WTC11 (cell line): ENCODE measurements at regions not wholly inside any gene's neighbourhood (a gene's known extent, or its start where the extent isn't known, plus 50 kb on each side); places are given as distances from the start of the nearest gene placed in this dataset.

ENCODE experiments used
- ATAC-seq: fragments of 200-7000 bp; cut with Tn5 transposase; 2 replicates; pipeline ENCODE4 v1.10.0; 2021; ENCODE audit warnings: mild to moderate bottlenecking, moderate library complexity
- CTCF ChIA-PET: fragments of 300-600 bp; sonication (Branson Sonifier 250); formaldehyde crosslinking; loops from one replicate; lab custom pipeline; 2021; ENCODE audit warnings: antibody characterized with exemption; lab: Charles Lee
- POLR2A ChIA-PET: fragments of 350-600 bp; sonication (Branson Sonifier 250); formaldehyde crosslinking; loops from one replicate; lab custom pipeline; 2021; ENCODE audit warnings: antibody characterized with exemption; lab: Charles Lee
- DNase-seq: peaks from one replicate; pipeline ENCODE4 v3.0.0; 2021; ENCODE audit warnings: low spot score
- H3K27ac Mint-ChIP-seq: 2 replicates; pipeline ENCODE4 v1.8.0; 2021; ENCODE audit warnings: mixed read lengths
- H3K27me3 Mint-ChIP-seq: 2 replicates; pipeline ENCODE4 v1.8.0; 2021; ENCODE audit warnings: low read depth, mild to moderate bottlenecking, moderate library complexity, mixed read lengths
- H3K36me3 Mint-ChIP-seq: 2 replicates; pipeline ENCODE4 v1.8.0; 2021; ENCODE audit warnings: mixed read lengths
- H3K4me1 Mint-ChIP-seq: 2 replicates; pipeline ENCODE4 v1.8.0; 2022; ENCODE audit warnings: mixed read lengths
- H3K4me3 Mint-ChIP-seq: 2 replicates; pipeline ENCODE4 v1.8.0; 2021; ENCODE audit warnings: mild to moderate bottlenecking, moderate library complexity, mixed read lengths
- H3K9me3 Mint-ChIP-seq: 2 replicates; pipeline ENCODE4 v1.8.0; 2021; ENCODE audit warnings: mixed read lengths
- ATF2 ChIP-seq: sonication (generic); formaldehyde crosslinking; IDR thresholded peaks from 2 replicates; pipeline ENCODE4 v1.8.1; 2022; ENCODE audit warnings: low read depth, missing genetic modification reagents, borderline replicate concordance
- ATF6 ChIP-seq: sonication (generic); formaldehyde crosslinking; IDR thresholded peaks from 2 replicates; pipeline ENCODE4 v1.8.1; 2023; ENCODE audit warnings: mild to moderate bottlenecking, missing genetic modification reagents
- E2F5 ChIP-seq: sonication (generic); formaldehyde crosslinking; IDR thresholded peaks from 2 replicates; pipeline ENCODE4 v1.8.1; 2022; ENCODE audit warnings: mild to moderate bottlenecking, moderate library complexity, missing genetic modification reagents
- ETV6 ChIP-seq: sonication (generic); formaldehyde crosslinking; IDR thresholded peaks from 2 replicates; pipeline ENCODE4 v1.8.1; 2022; ENCODE audit warnings: mild to moderate bottlenecking, missing genetic modification reagents
- MXD4 ChIP-seq: fragments of 250-450 bp; sonication (Bioruptor Pico); IDR thresholded peaks from 2 replicates; pipeline ENCODE4 v1.8.0; 2021; ENCODE audit warnings: mild to moderate bottlenecking, moderate library complexity, borderline replicate concordance
- NR1H2 ChIP-seq: sonication (generic); formaldehyde crosslinking; IDR thresholded peaks from 2 replicates; pipeline ENCODE4 v1.9.0; 2021; ENCODE audit warnings: mild to moderate bottlenecking, moderate library complexity, missing genetic modification reagents
- NR2C2 ChIP-seq: sonication (generic); formaldehyde crosslinking; IDR thresholded peaks from 2 replicates; pipeline ENCODE4 v1.8.0; 2022; ENCODE audit warnings: mild to moderate bottlenecking, missing genetic modification reagents
- SMAD4 ChIP-seq: sonication (generic); formaldehyde crosslinking; IDR thresholded peaks from 2 replicates; pipeline ENCODE4 v1.8.0; 2022; ENCODE audit warnings: mild to moderate bottlenecking, missing genetic modification reagents
- SP1 ChIP-seq: sonication (generic); formaldehyde crosslinking; conservative IDR thresholded peaks from 2 replicates; pipeline ENCODE4 v1.8.1; 2022; ENCODE audit warnings: missing genetic modification reagents
- TEAD1 ChIP-seq: sonication (generic); formaldehyde crosslinking; IDR thresholded peaks from 2 replicates; pipeline ENCODE4 v1.8.0; 2022; ENCODE audit warnings: mild to moderate bottlenecking, missing genetic modification reagents
- USF1 ChIP-seq: sonication (generic); formaldehyde crosslinking; IDR thresholded peaks from 2 replicates; pipeline ENCODE4 v1.8.0; 2022; ENCODE audit warnings: mild to moderate bottlenecking, missing genetic modification reagents
- ZBTB43 ChIP-seq: sonication (generic); formaldehyde crosslinking; IDR thresholded peaks from 2 replicates; pipeline ENCODE4 v1.8.1; 2023; ENCODE audit warnings: mild to moderate bottlenecking, missing genetic modification reagents
- ZNF263 ChIP-seq: sonication (generic); formaldehyde crosslinking; IDR thresholded peaks from 2 replicates; pipeline ENCODE4 v1.8.1; 2022; ENCODE audit warnings: low read depth, mild to moderate bottlenecking, moderate library complexity, missing genetic modification reagents
- ZNF317 ChIP-seq: sonication (generic); formaldehyde crosslinking; IDR thresholded peaks from 2 replicates; pipeline ENCODE4 v1.8.1; 2023; ENCODE audit warnings: low read depth, mild to moderate bottlenecking, moderate library complexity, missing genetic modification reagents, borderline replicate concordance
- ZNF396 ChIP-seq: fragments of 250-450 bp; sonication (Bioruptor Pico); IDR thresholded peaks from 2 replicates; pipeline ENCODE4 v1.8.0; 2021; ENCODE audit warnings: mild to moderate bottlenecking, moderate library complexity, borderline replicate concordance
- ZNF425 ChIP-seq: fragments of 250-450 bp; sonication (Bioruptor Pico); conservative IDR thresholded peaks from 2 replicates; pipeline ENCODE4 v1.9.0; 2021; ENCODE audit warnings: mild to moderate bottlenecking
- ZNF532 ChIP-seq: fragments of 250-450 bp; sonication (Bioruptor Pico); IDR thresholded peaks from 2 replicates; pipeline ENCODE4 v1.9.0; 2021; ENCODE audit warnings: mild to moderate bottlenecking, borderline replicate concordance
- ZSCAN18 ChIP-seq: fragments of 250-450 bp; sonication (Bioruptor Pico); IDR thresholded peaks from 2 replicates; pipeline ENCODE4 v2.1.2; 2022; ENCODE audit warnings: mild to moderate bottlenecking, moderate library complexity

- TF ChIP-seq ZNF425 (CRISPR knock-in tag), result no peak
- no peak for TF ChIP-seq MXD4 (CRISPR knock-in tag)
- no peak for TF ChIP-seq ZNF263
Measured at GRCh38 chr9:73494894-73495293, 343.2 kb downstream of the ANXA1 start (continued).

- Mint-ChIP-seq H3K27ac (no peak overlapping the region), H3K9me3 (no peaks in the 10 kb centered on the region), H3K27me3 (no peaks in the 10 kb centered on the region), H3K36me3 (no peaks in the 10 kb centered on the region), H3K4me1 (peaks cover 10% of the 10 kb centered on the region), H3K4me3 (no peak overlapping the region)
- ATAC-seq, result no peak
- ChIA-PET CTCF (no interaction called here), POLR2A (no interaction called here)
- no peak for DNase-seq
- no peak for TF ChIP-seq NR1H2 (CRISPR knock-in tag)
- TF ChIP-seq ZNF317 (CRISPR knock-in tag), result no peak
- TF ChIP-seq USF1 (CRISPR knock-in tag), result no peak
- TF ChIP-seq NR2C2 (CRISPR knock-in tag), result no peak
- TF ChIP-seq SMAD4 (CRISPR knock-in tag), result no peak
- no peak for TF ChIP-seq ATF2
- TF ChIP-seq ATF6 (CRISPR knock-in tag), result no peak
- TF ChIP-seq SP1, result no peak
- no peak for TF ChIP-seq ETV6 (CRISPR knock-in tag)
- TF ChIP-seq TEAD1 (CRISPR knock-in tag), result no peak
- no peak for TF ChIP-seq ZBTB43 (CRISPR knock-in tag)
- no peak for TF ChIP-seq ZSCAN18 (CRISPR knock-in tag)
- no peak for TF ChIP-seq E2F5
- TF ChIP-seq ZNF396 (CRISPR knock-in tag), result no peak
- TF ChIP-seq ZNF532 (CRISPR knock-in tag), result no peak
Measured at GRCh38 chr9:73497796-73498195, 346.1 kb downstream of the ANXA1 start.
